NB4 (cell line): ENCODE measurements at regions not wholly inside any gene's neighbourhood (a gene's known extent, or its start where the extent isn't known, plus 50 kb on each side); places are given as distances from the start of the nearest gene placed in this dataset.

Source experiments
- CTCF ChIP-seq: IDR thresholded peaks from one replicate; pipeline ENCODE4 v1.5.1; 2012; ENCODE audit warnings: low read depth, low read length
- MAX ChIP-seq: IDR thresholded peaks from 2 replicates; pipeline ENCODE4 v1.6.1; 2011; ENCODE audit warnings: low read depth, low read length
- MYC ChIP-seq: IDR thresholded peaks from 2 replicates; pipeline ENCODE4 v1.6.1; 2011; ENCODE audit warnings: low read depth, low read length
- POLR2A ChIP-seq: IDR thresholded peaks from 2 replicates; pipeline ENCODE4 v1.6.1; 2011; ENCODE audit warnings: mild to moderate bottlenecking; ENCODE audit not compliant: insufficient read length; ENCODE audit errors: extremely low read depth

- TF ChIP-seq CTCF (no peak), POLR2A (no peak), MAX (no peak), MYC (no peak)
These were observed 750.3 kb downstream of the ARAP2 start for GRCh38 chr4:35493977-35494376.
